Heart left ventricle (tissue), 13 donors: ENCODE measurements at regions not wholly inside any gene's neighbourhood (a gene's known extent, or its start where the extent isn't known, plus 50 kb on each side); places are given as distances from the start of the nearest gene placed in this dataset.

Source experiments
- CTCF ChIP-seq, 12 donors: fragments of 200-600 bp; sonication (generic) in 4 of 12; IDR thresholded peaks; one replicate each; pipeline versions ENCODE4 v1.5.0 to v1.8.0; 2018 to 2022; ENCODE audit warnings: antibody characterized with exemption in 12 of 12, mild to moderate bottlenecking in 5 of 12
- POLR2A ChIP-seq, 2 donors: fragments of 450-650 bp; IDR thresholded peaks; one replicate each; pipeline ENCODE4 v1.6.1; 2017; ENCODE audit warnings: antibody characterized with exemption in 2 of 2, mild to moderate bottlenecking in 2 of 2, moderate library complexity in 2 of 2
- donor health status: ischemic (EF 13 %, LVEDD 7.1; RV severe dilation, severe dysfunction).
- donor health status: DM: no; HTN: yes; CAD: no.
- donor health status: DM: no; HTN: no; CAD: no.
- donor health status: ischemic (EF 25% LVEDD 6.9; RV normal size, moderate dysfunction).
- donor health status: ischemic (EF 25% LVEDD 5.7; RV mildly dilated, moderate dysfunction).
- donor health status: ischemic (EF 35%, LVEDD 5.7; RV mildly dilated, moderate dysfunction).
- donor health status: nonischemic (EF 11% LVEDD 7.7; RV severe dilation, severe dysfunction).
- donor health status: DM: yes; HTN: yes; CAD: no.
- donor health status: PGD.
- donor health status: ischemic (EF 29% LVEDD 5.4; RV normal size, mild dysfunction).
- donor health status: nonischemic (EF 23%, LVEDD 6.1; RV moderate dilation, normal function).

GRCh38 chr2:51263951-51264350, 232.0 kb upstream of the NRXN1 start:
- TF ChIP-seq CTCF (IDR thresholded peaks at IDR 0.05) (no peak), POLR2A (IDR thresholded peaks at IDR 0.05) (no peak)
